Ovary (tissue), 3 donors: ENCODE measurements at regions not wholly inside any gene's neighbourhood (a gene's known extent, or its start where the extent isn't known, plus 50 kb on each side); places are given as distances from the start of the nearest gene placed in this dataset.

Experiments
- CTCF ChIP-seq, 3 donors: fragments of 450-650 bp in 2 of 3; fragments of 200-600 bp in 1 of 3; IDR thresholded peaks; one replicate each; pipeline versions ENCODE4 v1.5.1 to v1.8.0; 2016 to 2022; ENCODE audit warnings: antibody characterized with exemption in 3 of 3, mild to moderate bottlenecking in 1 of 3
- EP300 ChIP-seq: sonication (generic); formaldehyde crosslinking; IDR thresholded peaks from one replicate; pipeline ENCODE4 v1.6.1; 2017; ENCODE audit warnings: antibody characterized with exemption
- POLR2A ChIP-seq: fragments of 450-650 bp; IDR thresholded peaks from one replicate; pipeline ENCODE4 v1.6.1; 2017; ENCODE audit warnings: antibody characterized with exemption, mild to moderate bottlenecking, moderate library complexity
- donor health status: DM: no; HTN: no; CAD: no.

- TF ChIP-seq CTCF (IDR thresholded peaks at IDR 0.05) = no peak
- no peak for TF ChIP-seq POLR2A
- TF ChIP-seq EP300 = no peak
Observed at GRCh38 chr13:56864451-56864850, 276.3 kb upstream of the PRR20A start.
